COLO668 (cell line): ENCODE measurements at regions not wholly inside any gene's neighbourhood (a gene's known extent, or its start where the extent isn't known, plus 50 kb on each side); places are given as distances from the start of the nearest gene placed in this dataset.

ENCODE experiments used
- DNase-seq: peaks from one replicate; lab custom pipeline; 2025; ENCODE audit not compliant: unreplicated experiment; lab: John Stamatoyannopoulos, UW

- DNase-seq, result no peak
Observed at GRCh38 chr2:217260441-217261115, 400.7 kb upstream of the TNP1 start.

DNA sequence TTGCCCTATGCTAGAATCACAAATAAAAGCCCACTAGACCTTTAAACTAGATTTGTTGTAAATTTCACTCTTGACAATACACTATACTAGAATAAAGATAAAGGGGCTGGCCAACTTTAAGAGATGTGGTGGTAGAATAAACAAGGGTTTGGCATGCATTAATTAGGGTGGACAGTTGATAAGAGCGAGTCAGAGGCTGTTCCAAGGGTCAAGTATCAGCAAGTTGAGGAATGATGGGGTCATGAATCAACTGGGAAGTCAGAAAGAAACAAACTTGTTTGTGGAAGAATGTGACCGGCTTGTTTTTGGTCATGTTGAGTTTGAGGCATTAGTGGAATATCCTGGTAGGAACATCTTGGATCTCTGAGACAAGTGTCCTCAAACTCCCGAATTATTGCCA, 398.3 kb upstream of the TNP1 start:
- DNase-seq, result no peak

- DNase-seq, result no peak
Observed at GRCh38 chr2:217256251-217256650, 396.4 kb upstream of the TNP1 start.

- DNase-seq, result no peak
Observed at GRCh38 chr2:217254111-217254510, 394.2 kb upstream of the TNP1 start.

- DNase-seq, result no peak
Observed at GRCh38 chr2:217252181-217252580, 392.3 kb upstream of the TNP1 start.

DNA sequence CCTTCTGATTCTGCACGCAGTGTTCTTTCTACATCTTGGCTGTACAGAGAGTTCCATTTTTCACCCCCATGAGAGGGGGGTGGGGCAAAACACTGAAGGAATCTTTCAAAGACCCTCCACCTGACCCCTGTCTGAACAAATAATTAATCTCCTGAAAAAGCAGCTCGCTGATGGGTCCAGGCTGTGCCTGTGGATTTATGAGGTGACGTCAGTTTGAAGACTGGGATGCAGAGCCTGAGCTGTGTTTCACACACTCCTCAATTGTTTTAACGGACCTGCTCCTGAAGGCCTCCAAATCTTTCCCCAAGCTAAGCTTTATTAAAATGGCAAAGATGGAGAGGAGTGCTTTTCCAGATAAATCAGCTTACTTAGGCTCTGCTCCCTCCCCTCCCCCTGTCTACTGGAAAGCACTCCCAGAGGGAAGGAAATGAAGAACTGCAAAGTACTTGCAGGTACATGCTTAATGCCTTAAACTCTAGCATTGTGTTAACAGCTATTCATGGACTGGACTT, 390.2 kb upstream of the TNP1 start:
- no peak for DNase-seq

- DNase-seq, result no peak
Observed at GRCh38 chr2:217249121-217250012, 389.5 kb upstream of the TNP1 start.

DNA sequence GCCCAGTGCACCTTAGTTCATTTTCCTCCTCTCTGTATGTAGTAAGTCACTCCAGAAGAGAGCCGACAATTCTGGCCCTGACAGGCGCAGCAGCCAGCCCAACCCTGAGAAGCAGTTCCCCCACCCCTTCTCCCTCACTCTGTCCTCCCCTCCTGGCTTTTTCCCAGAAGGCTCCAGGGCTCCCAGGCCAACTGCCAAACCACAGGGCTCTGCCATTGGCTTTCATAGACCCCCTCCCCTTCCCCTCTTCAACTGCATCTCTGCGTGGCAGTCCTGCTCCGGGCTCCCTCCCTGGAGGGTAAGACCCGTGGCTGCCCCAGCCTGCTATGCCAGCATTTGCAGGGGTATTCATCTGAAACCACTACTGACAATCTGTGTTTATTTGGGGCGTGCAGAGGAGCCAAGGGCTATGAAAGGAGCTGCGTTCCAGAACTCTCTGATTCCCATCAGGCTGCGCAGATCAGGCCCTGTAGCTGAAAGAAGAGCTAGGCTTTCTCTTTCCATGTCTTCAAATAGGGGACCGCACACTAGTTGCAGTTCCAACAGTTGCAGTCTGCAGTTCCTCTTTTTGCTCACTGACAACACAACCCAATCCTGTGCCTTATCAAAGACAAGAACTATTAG, 388.6 kb upstream of the TNP1 start:
- no peak for DNase-seq

DNA sequence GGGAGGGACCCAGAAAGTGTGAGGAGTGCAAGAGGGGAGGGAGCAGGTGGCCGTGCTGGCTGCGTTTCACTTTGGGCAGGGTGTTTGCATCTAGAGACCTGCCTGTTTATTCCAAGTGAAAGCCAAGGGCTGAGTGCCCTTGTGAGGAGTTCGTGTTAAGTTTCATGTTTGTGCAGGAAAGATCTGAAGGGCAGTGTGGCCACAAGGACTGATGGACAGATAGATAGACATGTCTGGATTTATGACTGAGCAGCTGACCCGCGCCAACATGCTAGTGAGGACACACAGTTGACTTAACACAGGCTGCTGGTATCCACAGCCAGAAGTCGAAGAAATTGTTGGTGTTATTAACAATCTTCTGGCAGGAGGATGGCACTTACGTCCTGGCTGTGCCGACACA, 387.6 kb upstream of the TNP1 start:
- no peak for DNase-seq

DNA sequence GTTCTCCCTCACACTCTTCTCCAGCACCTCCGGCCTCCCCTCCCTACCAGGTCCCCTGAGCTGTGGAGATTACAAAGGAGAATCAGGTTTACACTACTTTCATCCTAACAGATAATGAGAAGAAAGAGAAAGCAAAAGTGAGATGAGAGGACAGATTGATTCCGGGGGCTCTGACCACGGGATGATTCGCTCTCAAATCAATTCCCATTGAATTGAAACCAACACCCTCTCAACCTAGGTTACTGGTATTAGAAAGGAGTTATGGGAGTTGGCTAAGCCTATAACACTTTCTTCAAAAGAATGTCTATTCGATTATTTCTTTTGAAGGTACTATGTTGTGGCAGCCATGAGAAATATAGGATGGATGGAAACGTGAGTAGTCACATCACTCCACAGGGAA, 386.2 kb upstream of the TNP1 start:
- no peak for DNase-seq

DNA sequence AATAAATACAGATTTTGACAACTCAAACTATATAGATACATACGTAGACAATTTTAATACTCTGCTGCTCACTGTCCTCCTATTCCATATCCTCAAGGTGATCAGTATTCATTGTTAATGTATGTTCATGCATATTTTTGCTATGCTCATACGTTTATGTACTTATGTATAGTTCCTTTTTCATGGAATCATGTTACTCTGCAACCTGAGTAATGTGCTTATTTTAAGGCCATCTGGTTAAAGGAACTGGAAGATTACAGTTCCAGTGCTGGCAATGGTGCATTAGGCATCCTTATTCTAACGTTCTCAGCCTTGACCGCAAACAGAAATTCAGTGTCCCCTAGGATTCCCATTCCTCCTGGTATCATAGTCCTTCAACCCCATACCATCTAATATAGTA, 385.0 kb upstream of the TNP1 start:
- DNase-seq, result no peak

GRCh38 chr2:217242947-217243346, 383.1 kb upstream of the TNP1 start:
- no peak for DNase-seq

- no peak for DNase-seq
Observed at GRCh38 chr2:217231724-217232123, 371.9 kb upstream of the TNP1 start.

GRCh38 chr2:217231212-217231611, 371.3 kb upstream of the TNP1 start:
- DNase-seq, result no peak

- no peak for DNase-seq
Observed at GRCh38 chr2:217228732-217229131, 368.9 kb upstream of the TNP1 start.

DNA sequence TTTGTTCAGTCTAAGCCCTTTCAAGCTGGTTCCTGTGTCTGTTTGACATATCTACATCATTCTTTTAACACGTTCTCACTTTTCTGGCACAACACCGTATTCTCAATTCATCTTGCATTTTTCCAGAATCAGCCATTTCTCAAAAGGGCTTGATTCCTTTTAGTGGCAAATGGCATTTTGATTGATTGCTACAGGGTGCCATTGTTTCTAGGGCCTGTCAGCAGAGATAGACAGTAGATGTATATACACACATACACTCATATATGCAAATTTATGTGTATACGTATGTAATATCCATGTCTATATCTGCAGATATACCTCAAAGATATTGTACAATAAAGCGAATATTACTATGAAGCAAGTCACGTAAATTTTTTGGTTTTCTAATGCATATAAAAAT, 367.9 kb upstream of the TNP1 start:
- no peak for DNase-seq

DNA sequence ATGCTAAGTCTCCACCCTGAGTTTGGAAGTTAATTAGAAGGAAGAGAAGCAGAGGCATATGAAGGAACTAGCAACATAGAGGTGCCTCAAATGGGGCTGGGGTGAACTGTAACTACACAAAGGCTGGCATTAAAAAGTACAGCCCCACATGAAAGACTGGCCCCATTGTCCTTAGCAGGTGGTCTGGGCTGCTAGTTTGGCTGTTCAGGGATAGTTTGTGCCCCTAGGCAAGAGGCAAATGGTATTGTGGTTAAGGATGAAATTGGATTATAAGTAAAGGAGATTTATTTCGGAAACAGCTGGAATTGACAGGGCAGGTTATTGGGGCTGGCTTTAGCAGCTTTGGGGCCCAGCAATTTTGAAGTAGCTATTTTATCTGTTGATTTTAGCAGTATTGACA, 365.7 kb upstream of the TNP1 start:
- no peak for DNase-seq

DNA sequence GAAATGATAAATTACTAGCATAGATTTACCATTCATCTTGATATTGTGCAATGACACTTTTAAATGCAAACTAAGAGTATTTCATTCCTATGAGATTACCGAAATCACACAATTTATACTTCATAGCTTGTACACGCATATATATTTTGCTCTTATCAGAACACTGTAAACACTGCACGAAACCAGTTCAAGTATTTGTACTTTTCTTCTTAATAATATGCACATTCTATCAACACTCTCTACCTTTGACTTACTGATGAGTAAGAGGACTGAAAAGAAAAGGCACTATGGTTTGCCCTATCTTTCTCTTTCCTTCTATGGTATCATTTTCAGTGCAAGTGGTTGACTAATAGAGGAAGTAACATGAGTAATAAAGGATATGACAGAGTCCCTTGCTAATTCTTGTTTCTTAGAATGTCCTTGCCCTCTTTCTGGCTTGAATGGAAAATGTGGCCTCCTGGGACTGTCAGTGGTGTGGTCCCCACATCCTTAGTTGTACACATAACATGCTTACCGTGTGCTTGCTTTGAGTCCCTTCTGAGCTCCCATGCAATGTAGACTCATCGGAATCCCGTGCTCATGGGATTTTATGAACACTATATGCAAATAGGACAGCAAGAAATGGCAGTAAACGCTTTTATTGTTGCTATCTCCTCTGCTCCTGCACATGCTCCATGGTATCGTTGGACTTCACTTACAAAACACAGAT, 363.5 kb upstream of the TNP1 start:
- no peak for DNase-seq

- DNase-seq, result no peak
Observed at GRCh38 chr2:217222309-217222910, 362.5 kb upstream of the TNP1 start.

DNA sequence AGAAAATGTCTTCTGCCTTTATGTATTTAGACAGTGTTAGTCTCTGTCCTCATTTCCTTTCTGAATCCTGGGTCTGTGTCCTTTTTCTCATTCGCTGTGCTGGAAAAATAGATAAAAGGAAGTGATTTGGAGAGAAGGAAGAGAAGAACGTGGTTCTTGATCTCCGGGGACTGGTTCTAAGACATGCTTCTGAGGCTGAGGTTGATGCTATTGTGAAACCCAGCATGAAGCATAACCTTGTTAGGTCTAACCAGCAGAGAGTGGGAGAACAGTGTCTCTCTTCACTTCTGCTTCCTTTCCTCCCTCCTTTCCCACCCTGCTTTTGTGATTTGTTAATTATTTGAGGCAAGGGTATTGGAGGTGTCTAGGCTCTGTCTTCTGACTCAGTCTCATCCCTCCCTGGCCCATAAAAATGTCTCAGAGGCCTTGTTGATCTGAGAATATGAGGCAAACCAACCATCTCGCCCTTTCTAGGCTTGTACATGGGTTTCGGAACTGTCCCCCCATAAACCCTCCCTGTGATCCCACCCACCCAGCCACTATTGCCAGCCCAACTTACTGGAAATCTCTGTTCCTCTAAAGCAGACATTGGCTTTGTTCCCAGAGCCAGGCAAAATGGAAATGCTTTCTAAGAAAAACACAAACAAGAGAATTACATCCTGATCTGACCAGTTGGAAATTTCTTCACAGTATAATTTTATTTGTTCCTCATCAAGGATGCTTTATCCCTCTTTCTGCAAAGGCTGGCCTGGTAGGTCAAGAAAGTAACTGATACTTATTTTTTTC, 360.6 kb upstream of the TNP1 start:
- no peak for DNase-seq
